ENCODE measurements at regions not wholly inside any gene's neighbourhood (a gene's known extent, or its start where the extent isn't known, plus 50 kb on each side); places are given as distances from the start of the nearest gene placed in this dataset.

DNA sequence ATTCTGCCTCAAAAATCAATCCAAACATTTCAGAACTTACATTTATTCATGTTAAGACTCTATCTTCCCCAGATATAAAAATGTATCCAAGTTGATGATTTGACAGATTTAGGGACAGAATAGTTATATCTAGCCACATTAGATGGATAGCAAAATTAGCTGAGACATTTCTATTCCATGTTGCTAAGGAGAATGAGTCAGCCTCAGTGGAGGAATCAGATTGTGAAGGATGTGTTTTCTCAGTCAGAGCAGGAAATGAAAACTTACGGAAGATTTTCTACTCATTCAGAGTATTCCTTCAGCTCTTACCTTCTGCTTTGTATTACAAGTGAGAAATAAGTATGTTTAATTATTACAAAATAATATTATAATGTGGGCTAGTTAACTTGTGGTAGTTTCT, 556.3 kb upstream of the ANO3 start:
- no peak overlapping the region for H3K4me2 ChIP-seq (ENCODE audit: control insufficient read depth, extremely low read depth, insufficient read depth, low read depth, low read length)
- H3K36me3 ChIP-seq (ENCODE audit: control insufficient read depth in 2 of 2, extremely low read depth in 1 of 2, insufficient read depth in 2 of 2, low read length in 2 of 2), result no peaks in the 10 kb centered on the region
- H4K20me1 ChIP-seq (ENCODE audit: control insufficient read depth, extremely low read depth, insufficient read depth, low read length), result no peaks in the 10 kb centered on the region
- no peaks in the 10 kb centered on the region for H3K9me3 ChIP-seq (ENCODE audit: control insufficient read depth, low read depth, low read length)
- H2AFZ ChIP-seq (ENCODE audit: control insufficient read depth, low read length), result no peak overlapping the region
- DNase-seq (ENCODE audit: low read depth, low spot score) (no peak), FAIRE-seq (no peak)
- H3K9ac ChIP-seq (ENCODE audit: control insufficient read depth, extremely low read depth, insufficient read depth, low read length), result no peak overlapping the region
- no peaks in the 10 kb centered on the region for H3K27me3 ChIP-seq (ENCODE audit: control insufficient read depth, extremely low read depth, insufficient read depth, low read length)
- dilution Hi-C loops (cut with MboI; ENCODE audit: extremely low pct_ligation_motif_present, low sequenced_read_pairs), result no loop called here
- no peak overlapping the region for H3K27ac ChIP-seq (ENCODE audit: control insufficient read depth, insufficient read depth, low read length)
- no peaks in the 10 kb centered on the region for H3K4me1 ChIP-seq (ENCODE audit: control insufficient read depth, extremely low read depth, insufficient read depth, low read length)
- no peak overlapping the region for H3K4me3 ChIP-seq (ENCODE audit: control insufficient read depth in 2 of 3, extremely low read depth in 1 of 3, insufficient read depth in 2 of 3, low read depth in 1 of 3, low read length in 3 of 3)
- no peaks in the 10 kb centered on the region for H3K9me1 ChIP-seq (ENCODE audit: control insufficient read depth, extremely low read depth, insufficient read depth, low read length)
- H3K79me2 ChIP-seq (ENCODE audit: control insufficient read depth, insufficient read depth, low read length), result no peaks in the 10 kb centered on the region
- TF ChIP-seq, protein P1, sequence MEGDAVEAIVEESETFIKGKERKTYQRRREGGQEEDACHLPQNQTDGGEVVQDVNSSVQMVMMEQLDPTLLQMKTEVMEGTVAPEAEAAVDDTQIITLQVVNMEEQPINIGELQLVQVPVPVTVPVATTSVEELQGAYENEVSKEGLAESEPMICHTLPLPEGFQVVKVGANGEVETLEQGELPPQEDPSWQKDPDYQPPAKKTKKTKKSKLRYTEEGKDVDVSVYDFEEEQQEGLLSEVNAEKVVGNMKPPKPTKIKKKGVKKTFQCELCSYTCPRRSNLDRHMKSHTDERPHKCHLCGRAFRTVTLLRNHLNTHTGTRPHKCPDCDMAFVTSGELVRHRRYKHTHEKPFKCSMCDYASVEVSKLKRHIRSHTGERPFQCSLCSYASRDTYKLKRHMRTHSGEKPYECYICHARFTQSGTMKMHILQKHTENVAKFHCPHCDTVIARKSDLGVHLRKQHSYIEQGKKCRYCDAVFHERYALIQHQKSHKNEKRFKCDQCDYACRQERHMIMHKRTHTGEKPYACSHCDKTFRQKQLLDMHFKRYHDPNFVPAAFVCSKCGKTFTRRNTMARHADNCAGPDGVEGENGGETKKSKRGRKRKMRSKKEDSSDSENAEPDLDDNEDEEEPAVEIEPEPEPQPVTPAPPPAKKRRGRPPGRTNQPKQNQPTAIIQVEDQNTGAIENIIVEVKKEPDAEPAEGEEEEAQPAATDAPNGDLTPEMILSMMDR (optimal IDR thresholded peaks at IDR 0.05 in 1 of 3, IDR thresholded peaks at IDR 0.05 in 1 of 3, conservative IDR thresholded peaks at IDR 0.05 in 1 of 3; ENCODE audit: extremely low read depth in 1 of 3, insufficient read depth in 2 of 3, low read length in 3 of 3), result no peak
- TF ChIP-seq EZH2 (IDR thresholded peaks at IDR 0.05; ENCODE audit: low read length), result no peak

DNA sequence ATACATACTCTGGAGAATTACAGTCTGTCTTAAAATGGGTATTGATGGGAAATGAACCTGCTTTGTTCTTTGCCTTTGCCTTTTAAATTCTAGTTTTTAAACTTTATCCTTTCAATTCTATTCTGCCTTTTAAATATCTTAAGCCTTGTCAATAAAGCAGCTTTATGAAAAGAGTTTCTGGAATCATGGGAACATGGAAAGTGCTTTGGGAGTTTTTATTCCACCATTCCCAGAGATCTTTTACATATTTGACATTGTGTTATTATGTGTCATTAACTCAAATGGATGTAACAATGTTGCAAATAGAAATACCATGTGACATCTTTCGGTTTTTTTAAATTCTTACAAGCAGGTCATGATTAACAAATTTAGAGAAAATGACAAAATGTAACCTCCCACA, 555.7 kb upstream of the ANO3 start:
- Histone ChIP-seq H3K9ac (ENCODE audit: control insufficient read depth, extremely low read depth, insufficient read depth, low read length) (no peak overlapping the region), H3K4me2 (ENCODE audit: control insufficient read depth, extremely low read depth, insufficient read depth, low read depth, low read length) (no peak overlapping the region), H3K4me3 (ENCODE audit: control insufficient read depth in 2 of 3, extremely low read depth in 1 of 3, insufficient read depth in 2 of 3, low read depth in 1 of 3, low read length in 3 of 3) (no peak overlapping the region), H3K27ac (ENCODE audit: control insufficient read depth, insufficient read depth, low read length) (no peak overlapping the region), H3K27me3 (ENCODE audit: control insufficient read depth, extremely low read depth, insufficient read depth, low read length) (no peaks in the 10 kb centered on the region), H2AFZ (ENCODE audit: control insufficient read depth, low read length) (no peak overlapping the region), H4K20me1 (ENCODE audit: control insufficient read depth, extremely low read depth, insufficient read depth, low read length) (no peaks in the 10 kb centered on the region), H3K4me1 (ENCODE audit: control insufficient read depth, extremely low read depth, insufficient read depth, low read length) (no peaks in the 10 kb centered on the region), H3K9me1 (ENCODE audit: control insufficient read depth, extremely low read depth, insufficient read depth, low read length) (no peaks in the 10 kb centered on the region), H3K79me2 (ENCODE audit: control insufficient read depth, insufficient read depth, low read length) (no peaks in the 10 kb centered on the region), H3K36me3 (ENCODE audit: control insufficient read depth in 2 of 2, extremely low read depth in 1 of 2, insufficient read depth in 2 of 2, low read length in 2 of 2) (no peaks in the 10 kb centered on the region), H3K9me3 (ENCODE audit: control insufficient read depth, low read depth, low read length) (no peaks in the 10 kb centered on the region)
- TF ChIP-seq, protein P1 (optimal IDR thresholded peaks at IDR 0.05 in 1 of 3, IDR thresholded peaks at IDR 0.05 in 1 of 3, conservative IDR thresholded peaks at IDR 0.05 in 1 of 3; ENCODE audit: extremely low read depth in 1 of 3, insufficient read depth in 2 of 3, low read length in 3 of 3), result no peak
- no peak for TF ChIP-seq EZH2 (IDR thresholded peaks at IDR 0.05; ENCODE audit: low read length)
- no peak for FAIRE-seq
- dilution Hi-C loops (cut with MboI; ENCODE audit: extremely low pct_ligation_motif_present, low sequenced_read_pairs), result no loop called here
- DNase-seq (ENCODE audit: low read depth, low spot score), result no peak

Measured in keratinocyte (primary cell).